OCI-LY1 (cell line): ENCODE measurements at regions not wholly inside any gene's neighbourhood (a gene's known extent, or its start where the extent isn't known, plus 50 kb on each side); places are given as distances from the start of the nearest gene placed in this dataset.

ENCODE experiments used
- H2AFZ ChIP-seq: fragments of 200-600 bp; sonication (generic), shearing (Covaris generic); 2 replicates; pipeline ENCODE4 v1.6.0; 2014; ENCODE audit warnings: antibody characterized with exemption, mild to moderate bottlenecking, low read length
- H3F3A ChIP-seq: fragments of 200-600 bp; sonication (generic), shearing (Covaris generic); 2 replicates; pipeline ENCODE4 v1.6.0; 2014; ENCODE audit warnings: mild to moderate bottlenecking, antibody characterized with exemption, low read length, moderate library complexity; ENCODE audit not compliant: insufficient read depth
- H3K27ac ChIP-seq: fragments of 200-600 bp; sonication (generic); 2 replicates; pipeline ENCODE4 v1.5.1; 2014; ENCODE audit warnings: low read length, mixed run types, mild to moderate bottlenecking, low read depth; ENCODE audit not compliant: poor library complexity, severe bottlenecking
- H3K27me3 ChIP-seq: fragments of 200-600 bp; sonication (generic); 2 replicates; pipeline ENCODE4 v1.6.0; 2014; ENCODE audit warnings: antibody characterized with exemption, mild to moderate bottlenecking, low read length, moderate library complexity; ENCODE audit not compliant: insufficient read depth
- H3K36me3 ChIP-seq: fragments of 200-600 bp; sonication (generic); 2 replicates; pipeline ENCODE4 v1.6.1; 2014; ENCODE audit warnings: mild to moderate bottlenecking, antibody characterized with exemption, low read length, moderate library complexity, mixed read lengths; ENCODE audit not compliant: insufficient read depth
- H3K4me1 ChIP-seq: fragments of 200-600 bp; sonication (generic); 2 replicates; pipeline ENCODE4 v1.5.1; 2014; ENCODE audit warnings: mild to moderate bottlenecking, low read length, moderate library complexity; ENCODE audit not compliant: insufficient read depth, severe bottlenecking
- H3K4me2 ChIP-seq: fragments of 200-600 bp; sonication (generic), shearing (Covaris generic); 2 replicates; pipeline ENCODE4 v1.6.1; 2014; ENCODE audit warnings: low read length
- H3K4me3 ChIP-seq: fragments of 200-600 bp; sonication (generic); 2 replicates; pipeline ENCODE4 v1.5.1; 2014; ENCODE audit warnings: low read length, low read depth, mild to moderate bottlenecking, mixed read lengths; ENCODE audit not compliant: poor library complexity, severe bottlenecking
- H3K79me2 ChIP-seq: fragments of 200-600 bp; shearing (Covaris generic); 2 replicates; pipeline ENCODE4 v1.6.1; 2016; ENCODE audit warnings: mixed run types, low read length, mixed read lengths; ENCODE audit not compliant: insufficient read depth
- H3K9ac ChIP-seq: fragments of 200-600 bp; sonication (generic), shearing (Covaris generic); 2 replicates; pipeline ENCODE4 v1.6.1; 2014; ENCODE audit warnings: mild to moderate bottlenecking, low read length, mixed read lengths
- H3K9me2 ChIP-seq: fragments of 200-600 bp; sonication (generic), shearing (Covaris generic); 2 replicates; pipeline ENCODE4 v1.6.1; 2014; ENCODE audit warnings: low read depth, mild to moderate bottlenecking, low read length, mixed read lengths
- H3K9me3 ChIP-seq: fragments of 200-600 bp; shearing (Covaris generic); 2 replicates; pipeline ENCODE4 v1.6.1; 2014; ENCODE audit warnings: low read length, mixed read lengths
- H4K20me1 ChIP-seq: fragments of 200-600 bp; sonication (generic), shearing (Covaris generic); 2 replicates; pipeline ENCODE4 v1.6.0; 2016; ENCODE audit warnings: mild to moderate bottlenecking, low read length; ENCODE audit not compliant: insufficient read depth
- EZH2 ChIP-seq: fragments of 200-600 bp; sonication (generic), shearing (Covaris generic); IDR thresholded peaks from 2 replicates; pipeline ENCODE4 v1.8.0; 2017; ENCODE audit warnings: borderline replicate concordance, mixed run types, mild to moderate bottlenecking, antibody characterized with exemption, low read length, moderate library complexity, mixed read lengths
- TF ChIP-seq, protein P1 (sequence below): fragments of 200-600 bp; sonication (generic), shearing (Covaris generic); IDR thresholded peaks from 2 replicates; pipeline ENCODE4 v1.5.1; 2017; ENCODE audit warnings: mild to moderate bottlenecking, antibody characterized with exemption, low read length, moderate library complexity, mixed read lengths

- Histone ChIP-seq H2AFZ (no peak overlapping the region), H3K4me2 (no peak overlapping the region), H3F3A (no peaks in the 10 kb centered on the region)
These were observed 1039.0 kb downstream of the SOCS6 start for GRCh38 chr18:71327850-71328249.

GRCh38 chr18:71327441-71327840 is 1038.6 kb downstream of the SOCS6 start:
- Histone ChIP-seq H3K36me3 (no peaks in the 10 kb centered on the region), H3K4me1 (no peaks in the 10 kb centered on the region)

More at GRCh38 chr18:71327850-71328249, 1039.0 kb downstream of the SOCS6 start:
- H3K27ac ChIP-seq: no peak overlapping the region
- no peaks in the 10 kb centered on the region for H4K20me1 ChIP-seq
- no peak overlapping the region for H3K4me3 ChIP-seq
- no peaks in the 10 kb centered on the region for H3K9me2 ChIP-seq
- TF ChIP-seq, protein P1, sequence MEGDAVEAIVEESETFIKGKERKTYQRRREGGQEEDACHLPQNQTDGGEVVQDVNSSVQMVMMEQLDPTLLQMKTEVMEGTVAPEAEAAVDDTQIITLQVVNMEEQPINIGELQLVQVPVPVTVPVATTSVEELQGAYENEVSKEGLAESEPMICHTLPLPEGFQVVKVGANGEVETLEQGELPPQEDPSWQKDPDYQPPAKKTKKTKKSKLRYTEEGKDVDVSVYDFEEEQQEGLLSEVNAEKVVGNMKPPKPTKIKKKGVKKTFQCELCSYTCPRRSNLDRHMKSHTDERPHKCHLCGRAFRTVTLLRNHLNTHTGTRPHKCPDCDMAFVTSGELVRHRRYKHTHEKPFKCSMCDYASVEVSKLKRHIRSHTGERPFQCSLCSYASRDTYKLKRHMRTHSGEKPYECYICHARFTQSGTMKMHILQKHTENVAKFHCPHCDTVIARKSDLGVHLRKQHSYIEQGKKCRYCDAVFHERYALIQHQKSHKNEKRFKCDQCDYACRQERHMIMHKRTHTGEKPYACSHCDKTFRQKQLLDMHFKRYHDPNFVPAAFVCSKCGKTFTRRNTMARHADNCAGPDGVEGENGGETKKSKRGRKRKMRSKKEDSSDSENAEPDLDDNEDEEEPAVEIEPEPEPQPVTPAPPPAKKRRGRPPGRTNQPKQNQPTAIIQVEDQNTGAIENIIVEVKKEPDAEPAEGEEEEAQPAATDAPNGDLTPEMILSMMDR: no peak
- no peak for TF ChIP-seq EZH2
- no peak overlapping the region for H3K9ac ChIP-seq
- H3K27me3 ChIP-seq: no peaks in the 10 kb centered on the region
- no peaks in the 10 kb centered on the region for H3K4me1 ChIP-seq
- no peaks in the 10 kb centered on the region for H3K79me2 ChIP-seq
- no peaks in the 10 kb centered on the region for H3K36me3 ChIP-seq
- no peaks in the 10 kb centered on the region for H3K9me3 ChIP-seq

GRCh38 chr18:71326826-71327225 is 1038.0 kb downstream of the SOCS6 start:
- Histone ChIP-seq H3K9me3 (no peaks in the 10 kb centered on the region), H3F3A (no peaks in the 10 kb centered on the region), H3K4me2 (no peak overlapping the region), H4K20me1 (no peaks in the 10 kb centered on the region), H3K27ac (no peak overlapping the region), H2AFZ (no peak overlapping the region), H3K9ac (no peak overlapping the region), H3K4me1 (no peaks in the 10 kb centered on the region), H3K9me2 (no peaks in the 10 kb centered on the region), H3K4me3 (no peak overlapping the region), H3K27me3 (no peaks in the 10 kb centered on the region), H3K36me3 (no peaks in the 10 kb centered on the region), H3K79me2 (no peaks in the 10 kb centered on the region)
- TF ChIP-seq, protein P1: no peak
- TF ChIP-seq EZH2: no peak

More at GRCh38 chr18:71327441-71327840, 1038.6 kb downstream of the SOCS6 start:
- Histone ChIP-seq H3K27me3 (no peaks in the 10 kb centered on the region), H4K20me1 (no peaks in the 10 kb centered on the region), H3F3A (no peaks in the 10 kb centered on the region), H3K4me3 (no peak overlapping the region), H3K79me2 (no peaks in the 10 kb centered on the region), H2AFZ (no peak overlapping the region), H3K9me3 (no peaks in the 10 kb centered on the region), H3K9ac (no peak overlapping the region), H3K9me2 (no peaks in the 10 kb centered on the region), H3K4me2 (no peak overlapping the region), H3K27ac (no peak overlapping the region)
- TF ChIP-seq, protein P1: no peak
- TF ChIP-seq EZH2: no peak
